Loucy (cell line): ENCODE measurements at regions not wholly inside any gene's neighbourhood (a gene's known extent, or its start where the extent isn't known, plus 50 kb on each side); places are given as distances from the start of the nearest gene placed in this dataset.

Experiments used
- CTCF ChIP-seq: fragments of 200-600 bp; sonication (generic); conservative IDR thresholded peaks from 2 replicates; pipeline ENCODE4 v1.5.1; 2014; ENCODE audit warnings: mild to moderate bottlenecking, antibody characterized with exemption, low read length
- EZH2phosphoT487 ChIP-seq: fragments of 200-600 bp; IDR thresholded peaks from 2 replicates; pipeline ENCODE4 v1.6.1; 2018; ENCODE audit warnings: antibody characterized with exemption, mild to moderate bottlenecking, moderate library complexity, borderline replicate concordance

GRCh38 chr12:131636940-131637750 is 73.7 kb upstream of the SFSWAP start:
- no peak for TF ChIP-seq CTCF
- TF ChIP-seq EZH2phosphoT487, result no peak
